Right cardiac atrium (tissue), 5 donors: ENCODE measurements at regions not wholly inside any gene's neighbourhood (a gene's known extent, or its start where the extent isn't known, plus 50 kb on each side); places are given as distances from the start of the nearest gene placed in this dataset.

ENCODE experiments used
- ATAC-seq, 2 donors: fragments of 200-7000 bp; cut with Tn5 transposase; one replicate each; pipeline versions ENCODE4 v1.8.0 to v1.9.1; 2020; ENCODE audit warnings: moderate library complexity in 2 of 2, mild to moderate bottlenecking in 1 of 2
- DNase-seq, 3 donors: peaks; one replicate each; pipeline ENCODE4 v3.0.0-alpha.2; 2020
- H3K27ac ChIP-seq: one replicate; pipeline ENCODE4 v1.5.1; 2013; ENCODE audit warnings: mild to moderate bottlenecking, low read length, control low read depth, moderate library complexity
- H3K27me3 ChIP-seq: one replicate; pipeline ENCODE4 v1.6.1; 2013; ENCODE audit not compliant: control insufficient read depth, insufficient read depth
- H3K4me1 ChIP-seq: one replicate; pipeline ENCODE4 v1.6.1; 2013; ENCODE audit warnings: low read length; ENCODE audit not compliant: control insufficient read depth, insufficient read depth
- H3K4me3 ChIP-seq: one replicate; pipeline ENCODE4 v1.5.1; 2013; ENCODE audit warnings: low read length, control low read depth
- H3K9me3 ChIP-seq: one replicate; pipeline ENCODE4 v1.6.1; 2013; ENCODE audit warnings: low read length; ENCODE audit not compliant: control insufficient read depth
- WGBS: extraction: QIAGEN DNeasy Blood & Tissue Kit; methylation state at CpG from one replicate; pipeline ENCODE4 v1.1.7; 2013; 5-methylcytosine and 5-hydroxymethylcytosine counted together
- intact Hi-C, 4 donors: fragments of 100-400 bp; cut with DNase I; formaldehyde crosslinking; loops; one replicate each; pipeline versions ENCODE4 v1.11.0 to v1.14.0; 2022 to 2023
- donor health status: healthy with polysubstance abuse.
- donor health status: DM: no; HTN: yes; CAD: no.
- donor health status: DM: no; HTN: no; CAD: no.
- donor health status: DM: no; HTN: yes; CAD: no; lungs with severe emphysema.
- donor health status: DM: yes; HTN: yes; CAD: no.

DNA sequence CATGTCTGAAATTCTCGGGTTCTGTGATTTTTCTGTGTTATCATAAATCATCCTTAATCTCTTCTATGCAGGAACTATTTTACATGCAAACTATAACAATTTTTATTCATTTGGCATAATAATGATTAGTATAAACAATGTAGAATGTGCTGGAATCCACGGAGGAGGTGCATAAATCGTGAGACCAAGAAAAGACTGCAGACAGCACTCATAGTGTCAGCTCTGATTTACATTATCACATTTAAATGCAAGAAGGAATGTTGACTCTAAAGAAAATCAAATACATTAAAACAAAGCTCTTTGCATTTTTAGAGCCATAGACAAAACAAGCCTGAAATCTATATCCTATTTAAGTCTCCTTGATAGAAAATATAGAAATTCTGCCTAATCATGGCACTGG, 501.7 kb upstream of the STXBP6 start:
- Histone ChIP-seq H3K27ac (no peak overlapping the region), H3K4me3 (no peak overlapping the region), H3K9me3 (no peaks in the 10 kb centered on the region), H3K27me3 (no peaks in the 10 kb centered on the region), H3K4me1 (no peaks in the 10 kb centered on the region)
- ATAC-seq (no peak), DNase-seq (no peak)
- intact Hi-C loops, result no loop called here
- 44% methylated on average over 3 of the region's 3 CpGs for WGBS

GRCh38 chr14:25546826-25547225, 496.9 kb upstream of the STXBP6 start:
- H3K4me3 ChIP-seq, result no peak overlapping the region
- no peaks in the 10 kb centered on the region for H3K9me3 ChIP-seq
- ATAC-seq (no peak), DNase-seq (no peak)
- WGBS, result 74% methylated on average over 2 of the region's 2 CpGs
- intact Hi-C loops, result no loop called here
- no peak overlapping the region for H3K27ac ChIP-seq
- no peaks in the 10 kb centered on the region for H3K4me1 ChIP-seq
- no peaks in the 10 kb centered on the region for H3K27me3 ChIP-seq

DNA sequence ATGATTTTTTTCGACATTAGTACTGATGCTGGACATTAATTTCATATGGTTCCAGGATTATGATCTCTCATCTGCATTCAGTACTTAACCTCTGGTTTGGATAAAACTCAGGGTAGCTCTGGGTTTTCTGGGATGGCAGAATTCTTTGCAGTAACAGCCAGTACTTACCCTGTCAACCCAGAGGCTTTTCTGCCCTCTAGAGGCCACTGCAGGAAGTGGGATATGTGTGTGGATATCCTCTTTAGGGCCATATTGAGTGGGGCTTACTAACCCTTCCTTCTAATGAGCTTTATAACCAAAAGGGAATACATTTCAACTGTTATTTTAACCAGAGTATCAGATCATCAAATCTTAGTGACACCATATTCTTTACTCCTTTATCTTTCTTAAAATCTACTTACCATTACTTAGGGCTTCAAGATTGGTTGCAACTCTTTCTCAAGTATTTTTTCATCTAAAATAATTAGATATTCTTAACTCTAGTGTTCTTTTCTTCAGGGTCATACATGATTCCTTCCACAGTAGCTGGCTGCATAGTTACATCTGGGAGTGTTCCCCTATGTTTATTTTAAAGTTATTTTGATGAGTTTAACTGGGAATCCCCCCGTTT, 488.0 kb upstream of the STXBP6 start:
- DNase-seq, result no peak
- intact Hi-C loops, result no loop called here

GRCh38 chr14:25526290-25526689, 476.3 kb upstream of the STXBP6 start:
- H3K9me3 ChIP-seq, result no peaks in the 10 kb centered on the region
- WGBS, result 91% methylated on average over 2 of the region's 2 CpGs
- H3K27me3 ChIP-seq, result no peaks in the 10 kb centered on the region
- DNase-seq (no peak), ATAC-seq (no peak)
- H3K27ac ChIP-seq, result no peak overlapping the region
- H3K4me1 ChIP-seq, result no peaks in the 10 kb centered on the region
- no peak overlapping the region for H3K4me3 ChIP-seq
- intact Hi-C loops, result no loop called here

More for the DNA sequence above, 488.0 kb upstream of the STXBP6 start:
- WGBS, result 53% methylated on average over 2 of the region's 2 CpGs
- Histone ChIP-seq H3K4me1 (no peaks in the 10 kb centered on the region), H3K9me3 (no peaks in the 10 kb centered on the region), H3K4me3 (no peak overlapping the region), H3K27ac (no peak overlapping the region), H3K27me3 (no peaks in the 10 kb centered on the region)
- ATAC-seq, result no peak

GRCh38 chr14:25522926-25523325, 473.0 kb upstream of the STXBP6 start:
- ATAC-seq (no peak), DNase-seq (no peak)
- WGBS, result 53% methylated on average over 2 of the region's 2 CpGs

DNA sequence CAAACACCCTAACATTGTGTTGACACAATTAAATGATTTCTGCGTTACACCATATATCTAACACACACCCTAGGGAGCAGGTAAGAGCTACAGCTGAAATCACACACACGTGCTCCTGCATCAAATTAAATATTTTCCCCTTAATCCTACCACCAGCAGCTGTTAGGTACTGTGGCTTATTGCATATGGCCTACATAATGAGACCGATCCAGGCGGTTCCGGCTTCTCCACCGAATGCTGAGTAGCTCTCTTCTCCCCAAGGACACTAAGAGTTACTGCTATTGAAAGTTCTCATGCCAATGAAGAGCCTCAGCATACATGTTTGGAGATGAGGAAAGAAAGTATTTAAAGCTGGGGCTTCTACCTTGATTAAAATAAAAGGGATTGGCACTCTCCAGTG, 472.2 kb upstream of the STXBP6 start:
- ATAC-seq (no peak), DNase-seq (no peak)
- H3K9me3 ChIP-seq, result no peaks in the 10 kb centered on the region
- 79% methylated on average over 6 of the region's 6 CpGs for WGBS
- H3K4me3 ChIP-seq, result no peak overlapping the region
- no peaks in the 10 kb centered on the region for H3K27me3 ChIP-seq
- intact Hi-C loops, result no loop called here
- H3K27ac ChIP-seq, result no peak overlapping the region
- no peaks in the 10 kb centered on the region for H3K4me1 ChIP-seq

More at GRCh38 chr14:25522926-25523325, 473.0 kb upstream of the STXBP6 start:
- H3K27ac ChIP-seq, result no peak overlapping the region
- H3K4me3 ChIP-seq, result no peak overlapping the region
- intact Hi-C loops, result no loop called here
- H3K27me3 ChIP-seq, result no peaks in the 10 kb centered on the region
- no peaks in the 10 kb centered on the region for H3K9me3 ChIP-seq
- no peaks in the 10 kb centered on the region for H3K4me1 ChIP-seq

DNA sequence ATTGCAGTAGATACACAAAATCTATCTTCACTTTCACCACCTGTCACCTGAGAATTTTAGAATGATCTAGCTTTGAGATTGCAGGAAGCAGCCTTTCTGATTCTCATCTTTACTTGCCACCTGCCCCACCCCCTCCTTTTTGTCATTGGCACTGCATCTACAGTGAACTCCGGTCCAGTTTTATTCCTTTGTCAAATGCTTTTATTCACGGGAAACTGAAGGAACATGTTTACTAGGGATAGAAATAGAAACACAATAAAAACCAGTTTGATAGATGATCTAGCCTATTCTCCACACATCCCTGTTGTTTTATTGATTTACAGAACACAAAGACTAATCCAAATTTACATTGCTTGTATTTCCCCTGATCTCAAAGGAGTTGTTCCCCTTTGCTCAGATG, 471.7 kb upstream of the STXBP6 start:
- ATAC-seq, result no peak
- WGBS, result 81% methylated on average over 2 of the region's 2 CpGs

GRCh38 chr14:25520821-25521220, 470.9 kb upstream of the STXBP6 start:
- Histone ChIP-seq H3K4me3 (no peak overlapping the region), H3K4me1 (no peaks in the 10 kb centered on the region), H3K27me3 (no peaks in the 10 kb centered on the region), H3K9me3 (no peaks in the 10 kb centered on the region), H3K27ac (no peak overlapping the region)
- ATAC-seq (no peak), DNase-seq (no peak)
- 83% methylated on average over 13 of the region's 13 CpGs for WGBS
- intact Hi-C loops, result no loop called here

More for the DNA sequence above, 471.7 kb upstream of the STXBP6 start:
- no peak for DNase-seq
- H3K9me3 ChIP-seq, result no peaks in the 10 kb centered on the region
- H3K27me3 ChIP-seq, result no peaks in the 10 kb centered on the region
- intact Hi-C loops, result no loop called here
- no peak overlapping the region for H3K4me3 ChIP-seq
- no peak overlapping the region for H3K27ac ChIP-seq
- no peaks in the 10 kb centered on the region for H3K4me1 ChIP-seq

DNA sequence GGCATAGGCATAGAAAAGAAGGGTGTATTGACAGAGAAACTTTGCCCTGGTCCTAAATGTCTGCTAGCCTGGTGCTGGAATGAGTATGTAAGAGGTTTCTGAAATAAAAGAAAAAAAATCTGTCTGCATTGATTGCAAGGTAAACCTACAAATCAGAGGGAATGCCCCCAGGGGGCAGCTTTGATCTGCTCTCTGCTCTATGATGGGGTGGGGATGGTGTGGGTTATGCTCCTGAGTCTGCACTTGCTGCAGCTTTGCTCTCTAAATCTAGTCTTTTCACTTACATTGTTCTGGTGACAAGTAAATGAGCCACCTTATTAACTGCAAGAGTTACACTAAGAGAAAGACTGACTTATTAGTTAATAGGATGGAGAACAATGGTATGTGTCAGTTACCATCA, 468.4 kb upstream of the STXBP6 start:
- Histone ChIP-seq H3K27ac (no peak overlapping the region), H3K4me3 (no peak overlapping the region), H3K9me3 (no peaks in the 10 kb centered on the region), H3K27me3 (no peaks in the 10 kb centered on the region), H3K4me1 (no peaks in the 10 kb centered on the region)
- DNase-seq (no peak), ATAC-seq (no peak)
- intact Hi-C loops, result no loop called here

DNA sequence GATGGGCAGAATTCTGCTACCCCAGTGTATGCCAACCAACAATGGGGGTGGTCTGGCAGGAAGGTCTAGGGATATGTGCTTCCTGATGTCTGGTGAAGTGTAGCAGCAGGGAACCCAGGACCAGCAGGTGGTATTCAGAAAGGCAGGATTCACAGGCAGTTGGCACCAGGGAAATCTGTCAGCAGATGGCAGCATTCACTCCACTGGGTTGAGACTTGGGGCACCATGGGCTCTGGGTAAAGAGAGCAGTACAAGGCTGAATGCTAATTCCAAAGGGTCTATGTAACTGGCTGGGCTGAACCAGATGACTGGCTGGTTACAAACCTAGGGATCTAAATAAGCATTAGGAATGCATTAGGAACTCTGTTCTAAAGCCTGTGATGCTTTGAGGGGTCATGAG, 466.9 kb upstream of the STXBP6 start:
- no peak for DNase-seq
- ATAC-seq, result no peak
- intact Hi-C loops, result no loop called here
- Histone ChIP-seq H3K27me3 (no peaks in the 10 kb centered on the region), H3K4me1 (no peaks in the 10 kb centered on the region), H3K27ac (no peak overlapping the region), H3K4me3 (no peak overlapping the region), H3K9me3 (no peaks in the 10 kb centered on the region)

- no peak for DNase-seq
- Histone ChIP-seq H3K9me3 (no peaks in the 10 kb centered on the region), H3K4me1 (no peaks in the 10 kb centered on the region), H3K27ac (no peak overlapping the region), H3K4me3 (no peak overlapping the region), H3K27me3 (no peaks in the 10 kb centered on the region)
- WGBS, result 91% methylated on average over 2 of the region's 2 CpGs
- intact Hi-C loops, result no loop called here
- no peak for ATAC-seq
These were observed 458.9 kb upstream of the STXBP6 start for GRCh38 chr14:25508845-25509244.

DNA sequence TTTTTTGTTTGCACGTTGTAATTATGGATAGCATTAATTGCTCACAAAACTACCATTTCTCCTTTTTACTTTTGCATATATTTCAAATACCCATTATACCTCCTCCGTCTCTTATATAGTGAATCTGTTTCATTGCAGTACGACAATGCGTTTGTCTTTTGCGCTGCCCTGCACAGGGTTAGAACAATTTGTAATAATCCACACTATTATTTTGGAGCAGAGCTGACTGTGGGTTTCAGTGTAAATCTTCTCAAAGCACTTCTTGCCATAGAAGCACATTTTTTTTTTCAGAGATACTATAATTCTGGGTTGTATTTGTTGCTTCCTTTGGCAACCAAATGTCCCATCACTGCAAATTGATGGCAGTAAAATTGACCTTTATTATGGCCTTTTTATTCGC, 451.8 kb upstream of the STXBP6 start:
- Histone ChIP-seq H3K27ac (no peak overlapping the region), H3K27me3 (no peaks in the 10 kb centered on the region), H3K9me3 (no peaks in the 10 kb centered on the region), H3K4me3 (no peak overlapping the region), H3K4me1 (no peaks in the 10 kb centered on the region)
- 90% methylated on average over 6 of the region's 6 CpGs for WGBS
- ATAC-seq, result no peak
- DNase-seq, result no peak
- intact Hi-C loops, result no loop called here
